GM18517 (cell line): ENCODE measurements at regions not wholly inside any gene's neighbourhood (a gene's known extent, or its start where the extent isn't known, plus 50 kb on each side); places are given as distances from the start of the nearest gene placed in this dataset.

Source experiments
- ATAC-seq: cut with Tn5 transposase; IDR thresholded peaks from one replicate; pipeline ENCODE4 v1.9.1; 2021; ENCODE audit warnings: mild to moderate bottlenecking, moderate library complexity; ENCODE audit not compliant: unreplicated experiment

DNA sequence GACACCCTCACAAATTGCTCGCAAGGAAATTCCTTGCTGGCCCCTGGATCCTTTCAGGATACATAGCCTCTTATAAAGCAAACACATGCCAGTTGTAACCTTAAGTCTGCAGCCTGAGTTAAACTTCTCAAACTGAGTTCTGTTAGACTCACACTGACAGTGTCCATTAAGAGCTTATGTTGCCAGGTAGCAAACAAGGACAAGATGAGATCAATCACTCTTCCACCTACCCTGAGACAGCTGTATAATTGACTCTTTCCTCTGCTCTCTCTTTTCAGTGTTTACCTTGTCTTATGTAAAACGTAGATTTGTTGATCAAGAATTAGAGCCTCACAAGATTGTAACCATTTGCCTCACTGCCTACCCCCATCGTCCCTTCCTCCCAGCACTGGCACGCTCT lies 359.8 kb downstream of the EPM2A start:
- no peak for ATAC-seq

DNA sequence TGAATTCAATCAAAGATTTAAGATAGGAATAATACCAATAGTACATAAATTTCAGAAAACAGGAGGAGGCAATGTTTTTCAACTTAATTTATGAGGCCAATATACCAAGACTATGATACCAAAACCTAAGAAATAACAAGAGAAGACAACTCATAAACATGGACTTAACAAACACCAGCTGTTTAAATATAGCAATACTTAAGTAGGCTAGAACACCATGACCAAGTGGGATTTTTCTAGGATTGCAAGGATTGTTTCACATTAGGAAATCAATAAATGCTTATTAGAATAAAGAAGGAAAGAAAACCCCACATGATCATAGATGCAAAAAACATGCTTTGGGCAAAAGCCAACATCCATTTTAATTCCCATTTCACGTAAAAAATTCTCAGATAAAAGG lies 355.1 kb downstream of the EPM2A start:
- no peak for ATAC-seq

DNA sequence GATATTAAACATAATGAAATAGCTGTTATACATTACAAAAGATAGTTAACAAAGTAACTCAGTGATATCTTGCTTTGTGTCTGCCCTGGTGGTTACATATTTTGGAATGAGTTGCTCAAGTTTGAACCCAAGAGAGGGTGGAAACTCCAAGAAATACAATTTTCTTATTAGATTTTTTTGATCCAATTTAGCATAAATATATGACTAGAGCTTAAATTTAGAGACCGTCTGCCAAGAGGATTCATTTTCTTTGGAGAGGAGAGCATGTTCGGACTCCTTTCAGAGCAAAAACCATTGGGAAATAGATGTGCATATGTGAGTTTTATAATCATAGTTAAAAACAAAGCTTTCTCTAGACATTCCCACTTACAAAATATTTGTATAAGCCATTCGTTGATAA lies 353.4 kb downstream of the EPM2A start:
- no peak for ATAC-seq

DNA sequence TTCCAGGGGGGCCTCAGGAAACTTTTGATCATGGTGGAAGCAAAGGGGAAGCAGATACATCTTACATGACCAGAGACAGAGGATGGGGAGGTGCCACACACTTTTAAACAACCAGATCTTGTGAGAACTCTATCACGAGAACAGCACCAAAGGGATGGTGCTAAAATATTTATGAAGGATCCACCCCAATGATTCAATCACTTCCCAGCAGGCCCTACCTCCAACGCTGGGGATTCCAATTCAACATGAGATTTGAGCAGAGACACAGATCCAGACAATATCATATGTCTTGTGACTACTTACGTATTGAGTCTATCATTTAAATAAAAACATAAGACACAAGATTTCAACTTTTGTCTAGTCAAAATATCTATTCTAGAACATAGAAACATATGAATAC lies 351.9 kb downstream of the EPM2A start:
- no peak for ATAC-seq

DNA sequence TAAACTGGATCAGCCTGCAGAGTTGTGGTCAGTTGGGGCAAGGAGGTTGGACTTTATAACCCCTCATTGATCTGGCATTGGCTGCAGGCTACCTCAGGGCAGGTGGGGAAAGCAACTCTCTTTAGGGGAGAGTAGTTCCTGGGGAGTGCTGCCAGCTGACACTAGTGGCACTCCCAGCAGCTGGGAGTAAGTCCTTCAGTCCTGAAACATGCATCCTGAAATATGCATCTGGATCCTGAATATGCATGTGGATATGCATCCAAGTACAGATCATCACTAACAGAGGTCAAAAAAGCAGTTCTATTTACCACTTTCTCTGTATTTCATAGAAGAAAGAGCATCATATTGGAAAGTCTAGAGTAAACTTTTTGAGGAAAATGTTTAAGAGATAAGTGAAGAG lies 350.8 kb downstream of the EPM2A start:
- no peak for ATAC-seq

DNA sequence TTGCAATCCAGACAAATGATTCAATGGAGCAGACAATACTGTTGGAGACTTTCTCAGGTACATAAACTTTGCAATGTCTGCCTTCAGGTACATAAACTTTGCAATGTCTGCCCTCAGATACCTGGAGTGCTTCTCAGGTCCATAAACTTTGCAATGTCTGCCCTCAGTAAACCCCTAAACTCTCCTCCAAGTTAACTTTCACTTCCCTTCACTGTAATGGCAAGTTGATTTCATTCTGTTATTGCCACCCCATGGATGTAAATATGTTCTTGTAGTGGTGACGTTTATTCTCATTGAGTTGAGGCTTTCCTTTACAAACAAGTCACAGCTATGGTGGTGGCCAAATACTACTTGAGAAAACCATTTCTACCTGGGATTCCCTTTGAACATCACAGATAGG lies 338.8 kb downstream of the EPM2A start:
- ATAC-seq, result no peak

DNA sequence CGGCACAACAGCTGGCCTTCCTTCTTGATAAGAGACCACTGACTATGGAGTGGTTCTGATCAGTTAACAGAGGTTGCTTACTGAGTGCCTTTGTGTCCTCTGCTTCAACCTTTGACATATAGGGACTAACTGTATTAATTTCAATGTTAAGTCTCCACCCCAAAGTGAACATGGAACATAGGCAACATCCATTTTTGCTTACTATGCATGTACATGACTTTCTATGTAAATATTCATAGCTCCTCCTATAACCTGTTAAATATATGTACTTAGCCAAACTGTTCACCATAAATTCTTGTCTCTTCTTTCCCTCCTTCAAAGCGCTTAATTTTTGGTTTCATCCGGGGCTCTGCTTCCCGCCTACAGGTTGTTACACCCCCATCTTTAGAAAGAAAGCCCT lies 334.8 kb downstream of the EPM2A start:
- no peak for ATAC-seq

DNA sequence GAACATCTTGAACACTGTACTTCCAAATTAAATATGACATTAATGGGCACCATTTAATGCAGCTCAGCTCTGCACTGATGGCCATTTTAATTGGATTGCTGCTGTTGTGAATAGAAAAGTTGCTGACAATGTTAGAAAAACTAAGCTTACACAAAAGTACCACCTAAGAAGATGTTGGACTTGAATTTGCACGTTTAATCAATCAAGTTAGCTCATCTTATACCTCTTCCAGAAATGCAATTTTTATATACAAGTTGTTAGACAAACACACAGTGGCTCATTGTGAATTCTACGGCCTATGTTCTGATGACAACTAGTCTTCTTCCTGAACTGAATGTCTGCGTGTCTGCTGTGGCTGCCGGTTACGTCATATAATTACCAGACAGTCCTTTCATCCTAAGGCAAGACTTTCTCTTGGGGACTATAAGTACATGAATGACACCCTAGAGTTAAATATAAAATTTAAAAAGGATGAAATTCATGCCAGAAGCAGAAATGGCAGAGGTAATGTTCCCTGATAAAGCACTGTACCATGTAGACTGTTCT lies 330.2 kb downstream of the EPM2A start:
- ATAC-seq, result no peak

DNA sequence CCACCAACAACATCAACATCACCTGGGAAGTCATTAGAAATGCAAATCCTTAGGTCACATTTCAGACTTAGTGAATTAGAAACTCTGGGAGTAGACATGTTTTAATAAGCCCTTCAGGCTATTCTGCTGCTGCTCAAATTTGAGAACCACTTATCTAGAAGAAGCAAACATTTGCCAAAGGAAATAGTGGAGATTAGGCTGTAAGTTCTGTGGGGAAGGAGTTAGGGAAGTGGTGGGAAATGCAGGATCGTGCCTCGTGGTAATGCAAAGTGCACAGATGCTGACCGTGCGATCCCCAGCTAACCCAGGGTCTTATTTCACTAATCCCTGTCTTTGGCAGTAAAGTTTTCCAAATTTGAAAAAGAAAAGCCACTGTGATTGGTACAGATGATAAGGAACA lies 328.5 kb downstream of the EPM2A start:
- no peak for ATAC-seq

DNA sequence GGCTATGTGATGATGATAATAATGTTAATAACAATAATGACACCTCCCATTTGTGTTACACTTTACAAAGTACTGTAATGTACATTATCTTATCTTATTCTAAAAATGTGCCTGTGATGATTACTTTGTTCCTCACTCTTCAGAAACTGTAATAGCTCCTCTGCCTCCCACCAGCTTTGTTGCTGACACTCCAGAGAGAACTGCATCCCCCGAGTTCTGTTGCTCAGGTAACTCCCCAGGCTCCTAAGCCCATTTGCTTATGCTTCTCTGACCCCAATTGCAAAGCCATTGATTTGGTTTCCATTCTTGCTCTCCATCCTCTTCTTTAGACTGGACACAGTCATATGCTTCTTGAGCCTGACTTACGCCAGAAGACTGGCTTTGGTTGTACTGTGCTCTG lies 319.7 kb downstream of the EPM2A start:
- ATAC-seq, result no peak

DNA sequence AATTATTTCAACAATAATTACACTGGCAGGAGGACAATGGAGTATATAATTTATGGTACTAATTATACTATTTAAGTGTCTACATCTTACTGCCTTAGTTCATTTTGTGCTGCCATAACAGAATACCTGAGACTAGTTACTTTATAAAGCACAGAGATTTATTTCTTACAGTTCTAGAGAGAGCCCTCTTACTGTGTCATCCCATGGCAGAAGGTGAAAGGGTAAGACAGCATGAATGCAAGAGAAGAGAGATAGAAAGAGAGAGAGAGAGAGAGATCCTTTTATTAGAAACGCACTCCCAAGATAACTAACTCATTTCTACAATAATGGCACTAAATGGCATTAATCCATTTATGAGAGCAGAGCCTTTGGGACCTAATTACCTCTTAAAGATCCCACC lies 314.7 kb downstream of the EPM2A start:
- ATAC-seq, result no peak

DNA sequence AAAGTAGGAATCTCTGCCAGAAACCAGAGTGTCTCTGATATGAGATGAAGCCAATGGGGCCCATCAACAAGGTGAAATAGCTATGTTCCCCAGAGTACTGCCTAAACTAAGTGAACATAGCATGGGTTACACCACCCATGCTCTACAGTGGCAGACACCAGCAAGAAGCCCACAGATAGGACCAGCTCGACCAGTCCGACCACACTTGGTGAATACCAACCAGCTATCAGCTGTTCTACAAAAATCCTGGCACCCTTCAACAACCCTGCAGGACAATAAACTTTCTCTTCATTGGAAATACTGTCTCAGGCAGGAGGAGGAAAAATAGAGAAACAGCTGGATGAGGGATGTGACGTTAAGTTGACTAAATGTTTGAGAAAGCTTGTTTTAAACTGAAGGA lies 311.4 kb downstream of the EPM2A start:
- ATAC-seq, result no peak

DNA sequence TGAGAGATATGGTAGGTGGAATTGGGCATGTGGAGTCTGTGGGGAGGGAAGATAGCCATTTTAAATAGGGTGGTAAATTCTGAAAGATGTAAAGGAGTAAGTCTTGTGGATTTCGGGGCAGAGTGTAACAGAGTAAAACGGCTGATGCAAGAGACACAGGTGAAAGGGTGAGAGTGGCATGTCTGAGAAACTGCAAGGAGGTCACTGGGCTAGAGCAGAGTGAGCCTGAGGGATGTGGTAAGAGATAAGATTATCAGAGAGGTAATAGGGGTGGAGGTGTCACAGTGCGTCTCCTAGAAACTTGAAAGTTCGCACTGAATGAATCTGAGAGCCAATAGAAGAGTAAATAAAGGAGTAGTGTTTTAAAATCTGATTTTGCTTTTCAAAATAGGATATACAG lies 308.1 kb downstream of the EPM2A start:
- ATAC-seq, result no peak

DNA sequence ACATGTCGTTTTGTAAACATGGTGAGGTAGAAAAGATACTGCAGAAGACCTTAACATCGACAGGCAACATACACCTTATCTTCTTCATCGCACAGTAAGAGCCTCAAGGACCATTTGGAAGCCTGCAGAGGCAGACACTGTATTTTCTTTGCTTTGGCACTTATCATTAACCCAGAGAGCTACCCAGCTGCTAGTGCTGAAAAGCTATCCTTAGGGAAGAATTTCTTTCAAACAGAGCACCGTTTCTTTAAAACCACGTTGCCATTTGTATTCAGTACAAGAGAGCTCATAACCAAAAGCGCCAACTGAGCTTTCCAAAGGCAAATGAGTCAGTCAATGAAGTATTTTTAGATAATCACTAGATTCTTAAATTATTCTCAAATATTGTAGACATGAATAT lies 306.6 kb downstream of the EPM2A start:
- no peak for ATAC-seq

DNA sequence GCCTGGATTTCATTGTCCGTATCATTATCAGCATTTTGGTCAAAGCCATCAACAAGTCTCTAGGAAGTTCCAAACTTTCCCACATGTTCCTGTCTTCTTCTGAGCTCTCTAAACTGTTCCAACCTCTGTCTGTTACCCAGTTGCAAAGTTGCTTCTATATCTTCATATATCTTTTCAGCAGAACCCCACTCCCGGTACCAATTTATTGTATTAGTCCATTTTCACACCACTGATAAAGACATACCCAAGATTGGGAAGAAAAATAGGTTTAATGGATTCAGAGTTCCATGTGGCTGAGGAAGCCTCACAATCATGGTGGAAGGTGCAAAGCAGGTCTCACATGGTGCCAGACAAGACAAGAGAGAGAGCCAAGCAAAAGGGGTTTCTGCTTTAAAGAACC lies 293.2 kb downstream of the EPM2A start:
- ATAC-seq, result no peak

DNA sequence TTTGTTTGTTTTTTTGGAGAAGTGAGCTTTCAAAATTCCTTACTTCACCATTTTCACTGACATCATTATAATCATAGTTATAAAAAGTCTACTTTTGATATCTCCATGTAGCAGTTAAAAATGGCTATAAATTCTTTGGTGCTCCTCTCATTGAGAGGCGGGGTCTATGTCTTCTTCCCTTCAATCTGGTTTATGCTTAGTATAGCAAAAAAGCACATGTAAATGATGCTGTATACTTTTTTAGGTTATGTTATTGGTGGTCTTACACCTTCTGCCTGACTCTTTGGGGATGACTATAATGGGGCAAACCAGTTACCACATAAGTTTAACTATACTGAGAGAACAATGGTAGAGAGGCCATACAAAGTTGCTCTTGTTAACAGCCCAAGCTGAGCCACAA lies 289.6 kb downstream of the EPM2A start:
- no peak for ATAC-seq

DNA sequence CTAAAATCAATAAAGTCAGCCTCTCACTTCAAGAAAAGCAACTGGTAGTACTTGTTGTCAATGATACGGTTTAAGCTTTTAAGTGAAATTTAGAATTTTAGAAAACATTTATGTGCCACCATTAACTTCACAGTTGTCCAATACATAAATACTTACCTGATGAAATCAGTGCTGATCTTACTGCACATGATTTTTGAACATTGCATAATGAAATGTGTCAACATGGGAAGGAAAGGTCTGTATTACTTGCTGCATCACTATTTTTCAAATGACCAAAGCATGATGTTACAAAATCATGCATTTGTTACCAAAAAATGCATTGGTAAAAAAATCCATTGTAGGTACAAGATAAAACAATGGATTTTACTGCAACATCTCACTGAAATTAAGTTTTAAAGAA lies 284.3 kb downstream of the EPM2A start:
- no peak for ATAC-seq

DNA sequence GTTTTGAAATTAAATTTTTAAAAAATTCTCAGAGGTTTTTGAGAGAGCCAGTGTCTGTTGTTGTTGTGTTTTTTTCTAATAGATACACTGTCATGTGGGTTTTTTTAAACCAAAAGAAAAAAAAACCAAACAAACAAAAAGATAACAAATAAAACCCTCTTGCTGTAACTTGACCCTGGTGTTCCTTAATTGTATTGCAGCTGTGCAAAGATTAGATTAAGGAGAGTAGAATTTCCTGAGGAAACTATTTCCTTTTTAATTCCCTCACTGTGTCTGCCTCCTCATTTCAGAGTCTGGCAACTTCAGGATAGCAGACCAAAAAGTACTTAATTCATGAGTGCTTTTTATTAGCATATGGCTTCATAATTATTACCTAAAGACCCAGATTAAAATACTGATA lies 281.9 kb downstream of the EPM2A start:
- ATAC-seq, result no peak

DNA sequence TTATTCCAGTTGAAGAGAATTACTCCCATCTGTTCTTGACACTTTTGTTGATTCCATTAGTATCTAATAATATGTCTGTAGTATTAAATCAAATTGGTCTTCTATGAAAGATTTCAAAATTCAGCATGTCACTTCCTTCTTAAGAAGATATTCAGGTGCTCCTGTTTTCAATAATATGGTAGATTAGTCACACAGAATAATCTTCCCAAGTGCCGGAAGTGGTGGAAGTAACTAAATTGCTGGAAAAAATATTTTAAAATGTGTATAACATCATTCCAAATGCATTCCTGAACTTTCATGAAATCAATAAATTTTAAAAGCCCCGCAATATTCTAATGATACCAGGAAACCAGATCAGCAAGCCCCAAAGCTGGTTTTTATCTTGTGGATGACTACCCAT lies 281.3 kb downstream of the EPM2A start:
- ATAC-seq, result no peak

DNA sequence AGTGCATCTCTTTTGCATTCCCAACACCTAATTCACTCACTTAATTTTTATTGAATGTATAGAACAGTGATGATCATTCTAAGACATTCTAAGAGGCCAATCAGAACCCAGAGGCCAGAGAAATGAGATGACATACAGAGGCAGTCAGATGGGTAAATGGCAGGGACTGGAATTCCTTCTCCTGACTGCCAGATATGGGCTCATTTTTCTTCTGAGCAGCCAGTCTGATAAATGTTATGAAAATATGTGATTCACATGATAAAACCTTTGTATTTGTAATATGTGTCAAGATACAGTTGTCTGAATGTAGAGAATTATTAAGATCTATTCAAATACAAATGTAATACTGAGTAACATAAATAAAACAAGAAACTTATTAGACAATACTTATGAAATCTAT lies 277.8 kb downstream of the EPM2A start:
- no peak for ATAC-seq

DNA sequence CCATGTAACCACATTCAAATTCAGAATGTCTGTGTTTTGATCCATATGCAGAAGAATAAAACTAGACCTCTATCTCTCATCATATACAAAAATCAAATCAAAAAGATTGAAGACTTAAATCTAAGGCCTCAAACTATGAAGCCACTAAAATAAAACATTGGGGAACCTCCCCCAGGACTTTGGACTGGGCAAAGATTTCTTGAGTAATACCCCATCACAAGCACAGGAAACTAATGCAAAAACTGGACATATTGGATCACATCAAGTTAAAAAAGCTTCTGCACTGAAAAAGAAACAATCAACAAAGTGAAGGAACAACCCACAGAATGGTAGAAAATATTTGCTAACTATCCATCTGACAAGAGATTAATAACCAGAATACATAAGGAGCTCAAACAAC lies 266.8 kb downstream of the EPM2A start:
- no peak for ATAC-seq

DNA sequence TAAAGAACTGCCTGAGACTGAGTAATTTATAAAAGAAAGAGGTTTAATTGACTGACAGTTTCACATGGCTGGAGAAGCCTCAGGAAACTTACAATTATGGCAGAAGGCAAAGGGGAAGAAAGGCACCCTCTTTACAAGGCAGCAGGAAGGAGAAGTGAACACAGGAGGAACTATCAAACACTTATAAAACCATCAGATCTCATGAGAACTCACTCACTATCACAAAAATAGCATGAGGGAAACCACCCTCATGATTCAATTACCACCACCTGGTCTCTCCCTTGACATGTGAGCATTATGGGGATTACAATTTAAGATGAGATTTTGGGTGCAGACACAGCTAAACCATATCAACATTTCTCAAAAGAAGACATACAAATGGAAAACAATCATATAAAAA lies 266.3 kb downstream of the EPM2A start:
- ATAC-seq, result no peak

DNA sequence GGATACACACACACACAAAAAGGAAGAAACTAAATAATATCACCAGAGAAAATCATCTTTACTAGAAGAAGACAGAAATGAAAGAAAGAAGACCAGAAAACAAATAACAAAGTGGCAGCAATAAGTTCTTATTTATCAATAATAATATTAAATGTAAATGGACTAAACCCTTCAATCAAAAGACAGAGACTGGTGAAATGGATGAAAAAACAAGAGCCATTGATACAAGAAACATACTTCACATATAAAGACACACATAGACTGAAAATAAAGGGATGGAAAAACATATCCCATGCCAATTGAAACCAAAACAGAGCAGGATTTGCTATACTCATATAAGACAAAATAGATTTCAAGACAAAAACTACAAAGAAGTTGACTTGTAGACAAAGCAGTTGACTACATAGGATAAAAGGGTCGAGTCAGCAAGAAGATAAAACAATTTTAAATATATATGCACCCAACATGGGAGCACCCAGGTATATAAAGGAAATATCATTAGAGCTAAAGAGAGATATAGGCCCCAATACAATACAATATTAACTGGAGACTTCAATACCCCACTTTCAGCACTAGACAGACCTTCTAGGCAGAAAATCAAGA lies 259.4 kb downstream of the EPM2A start:
- ATAC-seq, result no peak
